ENCODE measurements at regions not wholly inside any gene's neighbourhood (a gene's known extent, or its start where the extent isn't known, plus 50 kb on each side); places are given as distances from the start of the nearest gene placed in this dataset.
"Not testable (repeated sequence)": the region's sequence is repeated elsewhere in the genome, so short reads cannot be mapped to it uniquely, and the experiment has no call there.

GRCh38 chr16:63461248-63461841 lies 1425.1 kb upstream of the CDH8 start:
- DNase-seq: peak; percentile 11

- no peak for DNase-seq
Observed at GRCh38 chr16:63458846-63459245, 1422.6 kb upstream of the CDH8 start.

DNA sequence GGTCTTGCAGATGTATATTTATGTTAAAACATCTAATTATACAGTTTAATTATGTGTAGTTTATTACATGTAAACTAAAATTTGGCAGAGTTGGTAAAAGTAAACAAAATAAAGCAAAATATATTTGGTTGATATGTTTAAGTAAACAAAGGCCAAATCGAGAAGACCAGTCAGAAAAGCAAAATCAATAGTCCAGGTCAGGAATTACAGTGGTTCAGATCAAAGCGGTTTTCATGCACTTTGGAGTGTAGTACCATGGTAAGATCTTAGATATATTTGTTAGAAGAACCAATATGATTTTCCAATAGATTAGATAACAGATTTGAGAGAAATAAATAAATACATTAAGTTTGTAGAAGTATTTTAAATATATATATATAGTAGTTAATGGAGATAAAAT lies 1421.6 kb upstream of the CDH8 start:
- DNase-seq: no peak

GRCh38 chr16:63453261-63453660 lies 1417.0 kb upstream of the CDH8 start:
- no peak for DNase-seq

DNA sequence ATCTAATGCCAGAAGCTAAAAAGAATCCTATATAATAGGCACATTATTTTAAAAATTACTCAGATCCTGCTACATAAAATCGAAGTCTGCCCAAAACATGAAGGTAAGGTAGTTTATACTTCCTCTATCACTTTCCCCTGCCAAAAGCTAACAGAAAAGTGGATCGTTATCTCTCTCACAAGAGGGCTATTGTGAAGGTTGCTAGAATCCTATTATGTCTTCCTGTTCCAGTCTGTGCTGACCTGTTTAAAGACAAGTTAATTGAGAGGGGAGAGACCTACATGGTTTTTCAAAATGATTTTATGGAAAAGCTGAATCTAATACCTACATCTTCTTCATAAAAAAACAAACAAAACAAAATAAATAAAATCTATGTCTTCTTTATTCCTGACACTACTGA lies 1410.9 kb upstream of the CDH8 start:
- no peak for DNase-seq

- DNase-seq: no peak
Observed at GRCh38 chr16:63442246-63442645, 1406.0 kb upstream of the CDH8 start.

DNA sequence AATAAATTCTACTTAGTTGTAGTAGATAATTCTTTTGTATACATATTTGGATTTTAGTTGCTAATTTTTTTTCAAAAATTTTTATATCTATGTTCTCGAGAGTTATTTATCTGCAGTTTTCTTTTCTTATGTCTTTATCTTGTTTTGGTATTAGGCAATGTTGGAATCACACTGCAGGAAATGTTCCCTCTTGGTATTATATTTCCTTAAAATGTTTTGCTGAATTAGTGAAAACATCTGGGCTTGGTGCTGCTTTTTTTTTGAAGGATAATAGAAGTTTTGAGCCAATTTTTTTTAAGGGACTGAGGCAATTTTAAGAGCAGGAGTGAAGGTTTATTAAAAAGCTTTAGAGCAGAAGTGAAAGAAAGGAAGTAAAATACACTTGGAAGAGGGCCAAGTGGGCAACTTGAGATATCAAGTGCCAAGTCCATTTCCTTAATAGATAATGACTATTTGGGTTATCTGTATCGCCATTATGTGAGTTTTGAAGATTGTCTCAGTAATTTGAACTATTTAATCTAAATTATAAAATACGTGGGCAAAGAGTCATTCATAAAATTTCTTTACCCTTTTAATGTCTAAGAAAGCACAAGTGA lies 1390.1 kb upstream of the CDH8 start:
- DNase-seq: no peak

DNA sequence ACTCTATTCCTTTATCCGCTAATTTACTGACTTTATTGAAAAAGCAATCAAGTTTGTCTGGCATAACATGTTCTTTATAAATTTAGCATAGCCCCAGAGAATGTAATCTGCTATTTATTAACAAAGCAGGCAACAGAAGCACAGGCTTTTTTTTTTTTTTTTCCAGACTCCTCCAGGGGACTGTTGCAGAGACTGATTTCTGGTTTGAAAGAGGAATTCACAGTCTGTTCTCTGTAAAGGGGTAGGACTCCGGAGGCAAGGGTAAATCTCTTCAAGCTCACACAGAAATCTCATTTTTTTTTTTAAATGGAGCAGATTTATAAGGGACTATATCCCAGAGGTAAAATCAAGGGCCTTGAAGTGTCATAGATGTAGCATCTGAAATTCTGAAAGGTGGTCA lies 1386.5 kb upstream of the CDH8 start:
- DNase-seq: no peak

DNA sequence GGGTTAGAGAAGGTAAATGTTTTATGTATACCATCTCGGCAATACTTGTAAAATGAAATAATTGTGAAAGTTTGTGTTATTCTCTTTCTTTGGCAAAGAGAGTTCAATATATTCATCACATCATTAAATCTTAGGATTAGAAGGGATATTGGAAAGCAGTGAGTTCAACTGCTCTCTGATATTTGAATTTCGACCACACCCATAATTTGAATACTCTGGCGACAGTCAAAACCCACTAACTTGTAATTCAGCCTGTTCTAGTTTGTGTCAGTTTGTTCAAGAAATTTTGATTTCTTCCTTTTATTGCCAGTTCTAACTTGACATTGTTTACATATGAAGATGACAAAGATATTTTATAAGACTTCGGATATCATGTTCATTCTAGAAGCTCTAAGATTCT lies 1380.5 kb upstream of the CDH8 start:
- no peak for DNase-seq

DNA sequence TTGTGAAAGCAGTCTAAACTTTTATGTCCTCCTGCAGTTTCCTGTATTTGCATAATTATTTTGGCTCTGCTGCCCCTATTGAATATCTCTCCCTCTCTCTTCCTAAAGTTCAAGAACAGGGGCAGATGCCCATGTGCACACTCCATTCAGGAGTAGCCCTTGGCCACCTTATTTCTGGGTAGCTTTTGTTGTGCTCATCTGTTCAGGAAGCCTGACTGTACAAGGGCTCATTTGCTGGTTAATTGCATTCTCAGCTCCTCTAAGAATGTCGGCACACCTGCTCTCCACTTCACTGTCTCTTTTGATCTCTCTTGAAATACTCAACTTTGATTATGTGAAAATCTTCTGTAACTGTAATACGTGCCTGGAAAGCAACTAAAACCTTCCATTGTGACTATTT lies 1378.8 kb upstream of the CDH8 start:
- DNase-seq: no peak

DNA sequence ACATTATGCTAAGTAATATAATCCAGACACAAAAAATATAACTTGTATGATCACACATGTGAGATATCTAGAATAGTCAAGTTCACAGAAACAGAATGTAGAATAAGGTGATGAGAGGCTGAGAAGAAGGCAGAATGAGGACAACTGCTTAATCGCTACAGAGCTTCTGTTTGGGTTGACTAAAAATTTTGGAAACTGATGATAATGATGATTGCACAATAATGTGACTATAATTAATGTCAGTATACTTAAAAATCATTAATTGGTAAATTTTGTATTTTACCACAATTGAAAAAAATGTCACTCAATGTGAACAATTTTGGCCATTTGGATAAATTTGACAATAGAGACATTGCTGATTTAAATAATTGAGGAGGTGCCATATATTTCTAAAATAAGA lies 1374.4 kb upstream of the CDH8 start:
- DNase-seq: no peak

- DNase-seq: no peak
Observed at GRCh38 chr16:63403792-63404191, 1367.6 kb upstream of the CDH8 start.

GRCh38 chr16:63388277-63388676 lies 1352.0 kb upstream of the CDH8 start:
- DNase-seq: not testable (repeated sequence)

- no peak for DNase-seq
Observed at GRCh38 chr16:63385714-63386432, 1349.6 kb upstream of the CDH8 start.

GRCh38 chr16:63373744-63374143 lies 1337.5 kb upstream of the CDH8 start:
- no peak for DNase-seq

GRCh38 chr16:63372815-63373214 lies 1336.6 kb upstream of the CDH8 start:
- DNase-seq: no peak

- DNase-seq: no peak
Observed at GRCh38 chr16:63372283-63372682, 1336.0 kb upstream of the CDH8 start.

DNA sequence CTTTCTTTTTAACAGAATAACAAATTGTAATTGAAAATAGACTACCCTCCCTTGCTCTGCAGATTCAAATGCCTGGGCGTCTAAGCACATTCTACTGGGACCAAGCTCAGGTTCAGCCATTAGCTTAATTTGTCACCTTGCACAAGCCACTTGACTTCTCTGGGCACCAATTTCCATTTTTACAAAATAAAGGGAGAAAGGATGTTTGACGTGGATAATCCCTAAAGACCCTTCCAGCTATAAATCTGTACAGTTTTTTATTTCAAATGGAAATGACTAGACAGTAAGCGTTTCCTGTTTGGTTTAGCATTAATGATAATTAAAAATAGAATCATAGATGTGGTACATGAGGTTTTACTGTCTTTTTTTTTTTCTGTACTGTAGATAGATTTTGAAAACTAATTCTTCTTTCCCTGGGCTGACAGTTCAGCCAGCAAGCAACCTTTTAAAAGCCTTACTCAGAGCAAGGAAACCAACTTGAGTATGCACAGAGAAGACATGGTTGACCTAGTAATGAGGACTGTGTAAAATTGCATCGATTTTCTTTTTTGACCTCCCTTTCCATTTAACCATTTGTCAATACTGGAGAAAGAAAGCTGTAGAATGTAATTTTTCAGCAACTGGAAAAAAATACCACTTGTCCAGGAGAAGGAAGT lies 1329.5 kb upstream of the CDH8 start:
- DNase-seq: no peak

DNA sequence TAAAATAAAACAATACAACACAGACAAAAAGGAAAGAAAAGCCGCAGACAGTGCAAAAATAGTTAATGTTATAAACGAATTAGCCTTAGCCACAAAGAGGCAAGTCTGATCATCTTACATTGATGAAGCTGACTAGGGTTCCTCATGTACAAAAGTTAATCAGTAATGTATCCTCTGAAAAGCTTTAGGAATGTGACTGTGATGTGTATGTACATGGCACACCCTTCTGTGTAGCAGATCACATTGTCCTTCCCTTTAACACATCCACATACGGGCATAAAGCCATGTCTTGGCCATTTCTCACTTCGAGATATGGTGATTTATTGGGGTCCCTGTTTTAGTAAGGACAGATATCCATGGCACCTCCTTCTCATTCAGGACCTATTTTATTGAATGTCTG lies 1327.5 kb upstream of the CDH8 start:
- DNase-seq: no peak

DNA sequence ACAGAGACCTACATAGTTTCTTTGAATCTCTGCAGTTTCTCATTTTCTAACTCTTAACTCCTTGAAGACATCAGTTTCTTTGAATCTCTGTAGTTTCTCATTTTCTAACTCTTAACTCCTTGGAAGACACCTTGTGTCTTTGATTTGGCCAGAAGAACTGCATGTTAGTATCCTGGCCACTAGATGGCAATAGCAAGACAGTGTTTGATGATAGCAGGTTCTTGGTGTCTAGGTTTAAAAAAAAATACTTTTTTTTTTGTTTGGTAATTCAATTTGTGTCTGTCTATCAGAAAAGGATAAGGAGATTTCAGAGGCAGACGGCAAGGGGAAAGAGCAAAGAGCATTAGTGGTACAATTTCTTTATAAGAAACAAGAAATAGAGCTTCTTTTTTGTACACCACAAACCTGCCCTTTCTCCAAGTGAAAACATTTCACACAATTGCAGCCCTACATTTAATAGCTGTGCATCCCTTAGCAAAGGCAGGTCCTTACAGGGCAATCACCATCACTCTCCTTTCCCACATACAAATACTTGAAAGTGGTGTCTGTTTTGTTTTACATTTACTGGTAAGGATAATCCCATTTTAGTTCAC lies 1324.9 kb upstream of the CDH8 start:
- DNase-seq: no peak

DNA sequence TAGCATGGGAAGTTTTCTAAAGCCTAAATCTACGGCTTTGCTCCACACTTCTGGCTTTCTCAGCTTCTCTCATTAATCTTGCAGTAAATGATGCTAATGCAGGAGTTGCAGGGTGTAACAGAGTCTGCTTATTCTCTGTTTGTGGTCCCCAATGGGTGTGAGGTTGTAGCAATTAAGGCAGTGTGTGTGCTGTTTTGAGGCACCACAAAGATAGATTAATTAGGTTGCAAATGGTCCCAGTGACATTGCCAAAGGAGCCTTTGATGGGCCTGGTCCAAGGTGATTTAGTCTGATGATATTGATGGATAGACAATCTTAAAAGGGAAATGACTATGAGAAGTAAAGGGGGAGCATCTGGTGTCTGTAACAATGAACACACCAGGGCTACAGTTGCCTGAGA lies 1313.7 kb upstream of the CDH8 start:
- no peak for DNase-seq

GRCh38 chr16:63346000-63346399 lies 1309.8 kb upstream of the CDH8 start:
- DNase-seq: no peak

- DNase-seq: no peak
Observed at GRCh38 chr16:63337264-63337663, 1301.0 kb upstream of the CDH8 start.
